ENCODE measurements at regions not wholly inside any gene's neighbourhood (a gene's known extent, or its start where the extent isn't known, plus 50 kb on each side); places are given as distances from the start of the nearest gene placed in this dataset.
A peak's percentile ranks its signal among the peaks of the same experiment; 100 is the strongest.

GRCh38 chr13:38202740-38203139 lies 146.9 kb upstream of the UFM1 start:
- Histone ChIP-seq H3K9ac (no peak overlapping the region), H3K27ac (no peak overlapping the region), H3K27me3 (replicated peaks; ENCODE audit: insufficient read depth) (no peaks in the 10 kb centered on the region), H3K9me2 (ENCODE audit: insufficient read depth) (no peaks in the 10 kb centered on the region), H3K4me1 (ENCODE audit: insufficient read depth) (peaks cover 10% of the 10 kb centered on the region), H3K79me2 (ENCODE audit: insufficient read depth) (no peaks in the 10 kb centered on the region), H3K9me3 (ENCODE audit: low read depth) (no peaks in the 10 kb centered on the region), H3K4me2 (ENCODE audit: unreplicated experiment) (peak overlapping the region; percentile 24), H3F3A (ENCODE audit: insufficient read depth) (peaks cover 6% of the 10 kb centered on the region; the same call in 1 of the 2 replicates), H4K20me1 (ENCODE audit: insufficient read depth) (no peaks in the 10 kb centered on the region), H3K4me3 (peak overlapping the region; percentile 9; the same call in 1 of the 2 replicates), H2AFZ (peak overlapping the region; percentile 1; the same call in 1 of the 2 replicates), H3K36me3 (ENCODE audit: low read depth) (no peaks in the 10 kb centered on the region)
- in situ Hi-C loops (cut with MboI), result loop anchor here (25.0 kb wide), 2 partner anchors 565 to 1115 kb away; no protein-coding TSS in a partner anchor
- DNase-seq, result peak; percentile 66
- 3% methylated on average over 4 of the region's 4 CpGs for WGBS, 2 experiments (ENCODE audit: low coverage in 1 of 2, low lambda C conversion rate in 2 of 2, missing lambda C conversion rate in 2 of 2)
- no peak for TF ChIP-seq EZH2 (IDR thresholded peaks at IDR 0.05; ENCODE audit: insufficient read depth, poor library complexity, severe bottlenecking)

- Histone ChIP-seq H3K4me1 (ENCODE audit: insufficient read depth) (no peaks in the 10 kb centered on the region), H2AFZ (no peak overlapping the region), H3K36me3 (ENCODE audit: low read depth) (no peaks in the 10 kb centered on the region), H4K20me1 (ENCODE audit: insufficient read depth) (no peaks in the 10 kb centered on the region), H3K4me2 (ENCODE audit: unreplicated experiment) (no peak overlapping the region), H3K9me2 (ENCODE audit: insufficient read depth) (peaks cover 6% of the 10 kb centered on the region; the same call in 1 of the 2 replicates), H3F3A (ENCODE audit: insufficient read depth) (no peaks in the 10 kb centered on the region), H3K9me3 (ENCODE audit: low read depth) (no peaks in the 10 kb centered on the region), H3K9ac (no peak overlapping the region), H3K27me3 (replicated peaks; ENCODE audit: insufficient read depth) (no peaks in the 10 kb centered on the region), H3K27ac (no peak overlapping the region), H3K4me3 (no peak overlapping the region), H3K79me2 (ENCODE audit: insufficient read depth) (no peaks in the 10 kb centered on the region)
- 70 to 76% methylated on average over 3 of the region's 3 CpGs for WGBS, 2 experiments (ENCODE audit: low coverage in 1 of 2, low lambda C conversion rate in 2 of 2, missing lambda C conversion rate in 2 of 2)
- no peak for DNase-seq
- TF ChIP-seq EZH2 (IDR thresholded peaks at IDR 0.05; ENCODE audit: insufficient read depth, poor library complexity, severe bottlenecking) (no peak), EZH2phosphoT487 (IDR thresholded peaks at IDR 0.05; ENCODE audit: insufficient read depth, low read depth) (no peak)
- in situ Hi-C loops (cut with MboI), result no loop called here
These were observed 158.6 kb upstream of the UFM1 start for GRCh38 chr13:38191016-38191415.

DNA sequence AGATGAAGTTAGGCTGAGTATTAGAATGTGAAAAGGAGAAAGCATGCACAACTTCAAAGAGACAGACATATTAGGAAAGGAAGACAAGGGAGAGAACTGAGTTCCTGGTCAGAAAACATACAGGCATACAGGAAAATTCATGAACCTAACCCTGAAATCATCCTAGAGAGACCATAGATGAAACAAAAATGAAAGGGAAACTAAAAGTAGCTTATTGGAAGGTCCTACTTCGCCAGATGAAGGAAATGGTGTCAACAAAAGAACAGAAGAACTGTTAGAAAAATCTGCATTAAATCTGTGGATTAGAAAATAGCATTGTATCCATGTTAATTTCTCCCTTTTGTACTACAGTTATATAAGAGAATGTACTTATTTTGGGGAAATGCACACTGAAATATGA lies 169.0 kb upstream of the UFM1 start:
- H3K79me2 ChIP-seq (ENCODE audit: insufficient read depth), result no peaks in the 10 kb centered on the region
- H3K9me3 ChIP-seq (ENCODE audit: low read depth), result no peaks in the 10 kb centered on the region
- peak overlapping the region; percentile 71 for H3K4me2 ChIP-seq (ENCODE audit: unreplicated experiment)
- H3K27ac ChIP-seq, result peak overlapping the region; percentile 39
- H2AFZ ChIP-seq, result peak overlapping the region; percentile 66
- TF ChIP-seq EZH2 (IDR thresholded peaks at IDR 0.05; ENCODE audit: insufficient read depth, poor library complexity, severe bottlenecking), result no peak
- no peak for TF ChIP-seq EZH2phosphoT487 (IDR thresholded peaks at IDR 0.05; ENCODE audit: insufficient read depth, low read depth)
- in situ Hi-C loops (cut with MboI), result no loop called here
- 0 out of 2 replicates have a peak, but pooled peaks cover 5% of the 10 kb centered on the region for H3F3A ChIP-seq (ENCODE audit: insufficient read depth)
- 44 to 69% methylated on average over 1 of the region's 1 CpG for WGBS, 2 experiments (ENCODE audit: low coverage in 1 of 2, low lambda C conversion rate in 2 of 2, missing lambda C conversion rate in 2 of 2)
- H3K27me3 ChIP-seq (replicated peaks; ENCODE audit: insufficient read depth), result no peaks in the 10 kb centered on the region
- no peaks in the 10 kb centered on the region for H4K20me1 ChIP-seq (ENCODE audit: insufficient read depth)
- H3K4me1 ChIP-seq (ENCODE audit: insufficient read depth), result peaks cover 14% of the 10 kb centered on the region
- peak; percentile 19 for DNase-seq
- peak overlapping the region; percentile 48 for H3K4me3 ChIP-seq
- H3K9me2 ChIP-seq (ENCODE audit: insufficient read depth), result no peaks in the 10 kb centered on the region
- H3K36me3 ChIP-seq (ENCODE audit: low read depth), result no peaks in the 10 kb centered on the region
- 0 out of 2 replicates have a peak overlapping the region, but pooled peaks have one; percentile 19 for H3K9ac ChIP-seq

DNA sequence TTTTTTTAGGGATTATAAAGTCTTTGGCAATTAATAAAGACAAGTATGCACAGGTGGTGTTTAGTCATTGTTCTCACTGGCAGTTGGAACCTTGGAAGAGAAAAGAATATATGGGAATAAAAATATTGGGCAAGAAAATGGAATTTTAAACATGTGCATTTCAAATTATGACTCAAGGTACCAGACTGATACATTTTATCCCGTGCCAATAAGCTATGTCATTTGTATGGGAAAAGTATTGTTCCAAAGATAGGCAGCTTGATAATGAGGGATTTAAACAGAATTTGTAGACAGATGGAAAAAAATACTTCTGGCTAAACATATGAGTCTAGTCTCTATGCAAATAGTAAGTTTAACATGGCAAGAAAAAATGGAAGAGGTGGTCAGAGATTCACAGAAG lies 169.5 kb upstream of the UFM1 start:
- in situ Hi-C loops (cut with MboI), result no loop called here
- no peaks in the 10 kb centered on the region for H3K27me3 ChIP-seq (replicated peaks; ENCODE audit: insufficient read depth)
- H3K4me1 ChIP-seq (ENCODE audit: insufficient read depth), result peaks cover 14% of the 10 kb centered on the region
- no peak for TF ChIP-seq EZH2 (IDR thresholded peaks at IDR 0.05; ENCODE audit: insufficient read depth, poor library complexity, severe bottlenecking)
- TF ChIP-seq EZH2phosphoT487 (IDR thresholded peaks at IDR 0.05; ENCODE audit: insufficient read depth, low read depth), result no peak
- H3K9ac ChIP-seq, result no peak overlapping the region
- H3K4me3 ChIP-seq, result peak overlapping the region; percentile 48; the same call in 1 of the 2 replicates
- no peaks in the 10 kb centered on the region for H3K36me3 ChIP-seq (ENCODE audit: low read depth)
- peak overlapping the region; percentile 71 for H3K4me2 ChIP-seq (ENCODE audit: unreplicated experiment)
- no peaks in the 10 kb centered on the region for H3K9me2 ChIP-seq (ENCODE audit: insufficient read depth)
- no peaks in the 10 kb centered on the region for H3K9me3 ChIP-seq (ENCODE audit: low read depth)
- peak overlapping the region; percentile 66 for H2AFZ ChIP-seq
- no peaks in the 10 kb centered on the region for H4K20me1 ChIP-seq (ENCODE audit: insufficient read depth)
- 0 out of 2 replicates have a peak, but pooled peaks cover 5% of the 10 kb centered on the region for H3F3A ChIP-seq (ENCODE audit: insufficient read depth)
- H3K79me2 ChIP-seq (ENCODE audit: insufficient read depth), result no peaks in the 10 kb centered on the region
- DNase-seq, result peak; percentile 69
- WGBS, 2 experiments (ENCODE audit: low coverage in 1 of 2, low lambda C conversion rate in 2 of 2, missing lambda C conversion rate in 2 of 2), result 27 to 56% methylated on average over 1 of the region's 1 CpG
- peak overlapping the region; percentile 39 for H3K27ac ChIP-seq

- Histone ChIP-seq H4K20me1 (ENCODE audit: insufficient read depth) (no peaks in the 10 kb centered on the region), H2AFZ (no peak overlapping the region), H3K36me3 (ENCODE audit: low read depth) (no peaks in the 10 kb centered on the region), H3K4me2 (ENCODE audit: unreplicated experiment) (no peak overlapping the region), H3K79me2 (ENCODE audit: insufficient read depth) (no peaks in the 10 kb centered on the region), H3K4me3 (no peak overlapping the region), H3K9me2 (ENCODE audit: insufficient read depth) (no peaks in the 10 kb centered on the region), H3K27me3 (replicated peaks; ENCODE audit: insufficient read depth) (no peaks in the 10 kb centered on the region), H3K4me1 (ENCODE audit: insufficient read depth) (peaks cover 14% of the 10 kb centered on the region), H3K9ac (no peak overlapping the region), H3F3A (ENCODE audit: insufficient read depth) (0 out of 2 replicates have a peak, but pooled peaks cover 5% of the 10 kb centered on the region), H3K9me3 (ENCODE audit: low read depth) (no peaks in the 10 kb centered on the region), H3K27ac (no peak overlapping the region)
- TF ChIP-seq EZH2 (IDR thresholded peaks at IDR 0.05; ENCODE audit: insufficient read depth, poor library complexity, severe bottlenecking) (no peak), EZH2phosphoT487 (IDR thresholded peaks at IDR 0.05; ENCODE audit: insufficient read depth, low read depth) (no peak)
- in situ Hi-C loops (cut with MboI), result no loop called here
- DNase-seq, result no peak
These were observed 173.0 kb upstream of the UFM1 start for GRCh38 chr13:38176664-38177063.

All from GM23248 (cell line).